ENCODE measurements at regions not wholly inside any gene's neighbourhood (a gene's known extent, or its start where the extent isn't known, plus 50 kb on each side); places are given as distances from the start of the nearest gene placed in this dataset.

- DNase-seq (ENCODE audit: low spot score), result no peak
- TF ChIP-seq, protein P1, sequence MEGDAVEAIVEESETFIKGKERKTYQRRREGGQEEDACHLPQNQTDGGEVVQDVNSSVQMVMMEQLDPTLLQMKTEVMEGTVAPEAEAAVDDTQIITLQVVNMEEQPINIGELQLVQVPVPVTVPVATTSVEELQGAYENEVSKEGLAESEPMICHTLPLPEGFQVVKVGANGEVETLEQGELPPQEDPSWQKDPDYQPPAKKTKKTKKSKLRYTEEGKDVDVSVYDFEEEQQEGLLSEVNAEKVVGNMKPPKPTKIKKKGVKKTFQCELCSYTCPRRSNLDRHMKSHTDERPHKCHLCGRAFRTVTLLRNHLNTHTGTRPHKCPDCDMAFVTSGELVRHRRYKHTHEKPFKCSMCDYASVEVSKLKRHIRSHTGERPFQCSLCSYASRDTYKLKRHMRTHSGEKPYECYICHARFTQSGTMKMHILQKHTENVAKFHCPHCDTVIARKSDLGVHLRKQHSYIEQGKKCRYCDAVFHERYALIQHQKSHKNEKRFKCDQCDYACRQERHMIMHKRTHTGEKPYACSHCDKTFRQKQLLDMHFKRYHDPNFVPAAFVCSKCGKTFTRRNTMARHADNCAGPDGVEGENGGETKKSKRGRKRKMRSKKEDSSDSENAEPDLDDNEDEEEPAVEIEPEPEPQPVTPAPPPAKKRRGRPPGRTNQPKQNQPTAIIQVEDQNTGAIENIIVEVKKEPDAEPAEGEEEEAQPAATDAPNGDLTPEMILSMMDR (IDR thresholded peaks at IDR 0.05; ENCODE audit: extremely low read depth, insufficient read depth, missing control alignments), result no peak
- in situ Hi-C loops (cut with MboI; ENCODE audit: low pct_unique_long_range_greater_than_20kb, low sequenced_read_pairs, unreplicated experiment), result no loop called here
Observed at GRCh38 chr4:129346734-129347133, 250.8 kb downstream of the C4orf33 start.

- no peak for DNase-seq (ENCODE audit: low spot score)
- TF ChIP-seq, protein P1 (IDR thresholded peaks at IDR 0.05; ENCODE audit: extremely low read depth, insufficient read depth, missing control alignments), result no peak
- in situ Hi-C loops (cut with MboI; ENCODE audit: low pct_unique_long_range_greater_than_20kb, low sequenced_read_pairs, unreplicated experiment), result no loop called here
Observed at GRCh38 chr4:129350834-129351721, 255.1 kb downstream of the C4orf33 start.

GRCh38 chr4:129352480-129352879 lies 256.5 kb downstream of the C4orf33 start:
- DNase-seq (ENCODE audit: low spot score), result no peak
- in situ Hi-C loops (cut with MboI; ENCODE audit: low pct_unique_long_range_greater_than_20kb, low sequenced_read_pairs, unreplicated experiment), result no loop called here
- TF ChIP-seq, protein P1 (IDR thresholded peaks at IDR 0.05; ENCODE audit: extremely low read depth, insufficient read depth, missing control alignments), result no peak

GRCh38 chr4:129353490-129353889 lies 257.5 kb downstream of the C4orf33 start:
- TF ChIP-seq, protein P1 (IDR thresholded peaks at IDR 0.05; ENCODE audit: extremely low read depth, insufficient read depth, missing control alignments), result no peak
- no peak for DNase-seq (ENCODE audit: low spot score)
- in situ Hi-C loops (cut with MboI; ENCODE audit: low pct_unique_long_range_greater_than_20kb, low sequenced_read_pairs, unreplicated experiment), result no loop called here

DNA sequence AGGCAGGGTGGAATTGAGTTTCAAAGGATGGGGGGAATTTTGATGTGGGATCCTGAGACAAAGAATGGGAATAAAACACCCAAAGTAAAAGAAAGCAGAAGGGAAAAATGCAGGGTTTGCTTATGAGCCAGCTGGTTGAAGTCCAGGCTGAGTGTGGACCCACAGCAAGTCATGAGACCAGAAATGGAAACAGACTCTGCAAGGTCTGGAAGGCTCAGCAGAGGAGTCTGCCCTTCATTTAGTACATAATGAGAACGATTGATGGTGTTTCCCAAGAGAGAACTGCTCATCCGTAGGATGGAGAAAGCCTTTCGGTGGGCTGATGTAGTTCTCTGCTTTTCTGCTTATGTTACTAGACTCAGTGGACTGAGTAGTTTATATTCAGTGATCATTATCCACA lies 259.1 kb downstream of the C4orf33 start:
- in situ Hi-C loops (cut with MboI; ENCODE audit: low pct_unique_long_range_greater_than_20kb, low sequenced_read_pairs, unreplicated experiment), result no loop called here
- TF ChIP-seq, protein P1 (IDR thresholded peaks at IDR 0.05; ENCODE audit: extremely low read depth, insufficient read depth, missing control alignments), result no peak
- no peak for DNase-seq (ENCODE audit: low spot score)

DNA sequence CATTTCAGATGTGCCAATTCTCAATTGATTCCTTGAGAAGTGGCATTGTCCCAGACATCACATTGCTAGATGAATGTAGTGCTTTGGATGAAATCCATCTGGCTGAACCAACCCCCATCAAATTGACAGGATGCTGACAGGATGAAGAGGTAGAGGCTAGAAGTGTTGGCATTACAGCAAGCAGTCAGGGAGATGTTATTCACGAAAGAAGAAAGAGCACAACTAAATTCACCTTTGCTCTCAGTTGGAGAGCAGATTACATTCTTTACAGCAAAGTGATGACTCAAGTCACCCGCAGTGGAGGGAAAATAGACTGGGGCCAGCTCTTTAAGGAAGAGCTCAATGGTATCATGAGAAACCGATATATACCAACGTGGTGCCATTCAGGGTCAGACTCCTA lies 259.6 kb downstream of the C4orf33 start:
- DNase-seq (ENCODE audit: low spot score), result no peak

More for the DNA sequence above, 259.6 kb downstream of the C4orf33 start:
- TF ChIP-seq, protein P1 (IDR thresholded peaks at IDR 0.05; ENCODE audit: extremely low read depth, insufficient read depth, missing control alignments), result no peak
- in situ Hi-C loops (cut with MboI; ENCODE audit: low pct_unique_long_range_greater_than_20kb, low sequenced_read_pairs, unreplicated experiment), result no loop called here

Measured in GM13977 (cell line).